Astrocyte (in vitro differentiated cells and primary cell): ENCODE measurements at regions not wholly inside any gene's neighbourhood (a gene's known extent, or its start where the extent isn't known, plus 50 kb on each side); places are given as distances from the start of the nearest gene placed in this dataset.

Experiments used
- CTCF ChIP-seq: IDR thresholded peaks from 2 replicates; pipeline ENCODE4 v1.5.1; 2011; ENCODE audit warnings: low read depth, mild to moderate bottlenecking, inconsistent platforms, low read length, moderate library complexity; ENCODE audit not compliant: insufficient read depth
- EZH2 ChIP-seq: IDR thresholded peaks from 2 replicates; pipeline ENCODE4 v1.6.1; 2012; ENCODE audit warnings: mild to moderate bottlenecking, low read length, inconsistent platforms; ENCODE audit not compliant: insufficient read depth

GRCh38 chr7:41465571-41465970 is 237.3 kb downstream of the INHBA start:
- TF ChIP-seq CTCF (no peak), EZH2 (no peak)
